HG03135 (cell line): ENCODE measurements at regions not wholly inside any gene's neighbourhood (a gene's known extent, or its start where the extent isn't known, plus 50 kb on each side); places are given as distances from the start of the nearest gene placed in this dataset.
"Not testable (repeated sequence)": the region's sequence is repeated elsewhere in the genome, so short reads cannot be mapped to it uniquely, and the experiment has no call there.

Experiments
- ATAC-seq: cut with Tn5 transposase; IDR thresholded peaks from one replicate; pipeline ENCODE4 v1.9.1; 2021; ENCODE audit warnings: mild to moderate bottlenecking, moderate library complexity; ENCODE audit not compliant: unreplicated experiment

DNA sequence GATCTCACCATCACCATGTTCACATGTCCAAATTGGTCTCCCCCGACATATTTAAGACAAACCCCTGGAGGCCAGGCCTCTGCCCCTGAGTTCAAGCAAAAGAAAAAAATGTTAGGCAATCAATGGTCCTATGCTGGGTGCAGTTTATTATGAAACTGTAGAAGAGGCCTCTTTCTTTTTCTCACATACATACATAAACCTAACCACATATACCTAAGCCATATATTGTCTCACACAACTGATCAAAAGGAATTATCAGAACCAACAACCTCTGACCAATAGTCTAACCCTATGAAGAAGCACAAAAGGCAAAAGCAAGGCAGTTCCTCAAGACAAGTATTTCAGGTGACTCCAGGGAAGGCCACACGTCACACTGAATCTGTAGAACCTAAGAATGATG is 49.9 kb downstream of the ILRUN start:
- ATAC-seq: no peak

DNA sequence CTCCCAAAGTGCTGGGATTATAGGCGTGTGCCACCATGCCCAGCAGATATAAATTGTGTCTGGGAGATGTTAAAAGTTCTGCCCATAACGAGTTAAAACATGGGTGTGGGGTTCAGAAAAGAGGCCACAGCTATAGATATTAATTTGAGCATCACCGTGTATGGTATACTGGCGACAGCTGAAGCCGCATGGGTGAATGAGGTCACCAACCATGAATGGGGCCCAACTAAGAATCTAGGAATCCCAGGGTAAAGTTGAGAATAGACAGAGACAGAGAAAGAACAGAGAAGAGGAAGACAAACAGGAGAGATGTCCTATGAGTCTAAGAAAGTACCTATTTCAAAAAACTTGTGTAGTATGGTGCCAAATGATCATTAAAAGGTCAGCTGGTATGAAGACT is 50.9 kb downstream of the ILRUN start:
- no peak for ATAC-seq

DNA sequence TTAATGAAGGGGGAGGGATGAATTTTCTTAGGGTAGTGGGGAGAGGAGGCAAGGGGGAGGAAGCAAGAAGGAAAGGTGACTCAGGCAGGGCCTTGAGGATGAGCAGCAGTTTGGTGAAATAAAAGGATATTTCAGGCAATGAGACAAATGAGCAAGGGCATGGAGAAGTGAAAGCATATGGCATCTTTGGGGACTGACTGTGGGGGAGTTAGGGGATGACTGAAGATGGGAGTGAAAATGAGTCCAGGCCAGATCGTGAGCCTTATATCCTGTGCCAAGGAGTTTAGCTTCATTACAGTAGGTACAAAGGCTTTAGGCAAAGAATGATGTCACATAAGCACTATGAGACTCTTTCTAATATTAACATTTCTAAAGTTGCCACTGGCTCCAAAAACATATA is 51.9 kb downstream of the ILRUN start:
- no peak for ATAC-seq

DNA sequence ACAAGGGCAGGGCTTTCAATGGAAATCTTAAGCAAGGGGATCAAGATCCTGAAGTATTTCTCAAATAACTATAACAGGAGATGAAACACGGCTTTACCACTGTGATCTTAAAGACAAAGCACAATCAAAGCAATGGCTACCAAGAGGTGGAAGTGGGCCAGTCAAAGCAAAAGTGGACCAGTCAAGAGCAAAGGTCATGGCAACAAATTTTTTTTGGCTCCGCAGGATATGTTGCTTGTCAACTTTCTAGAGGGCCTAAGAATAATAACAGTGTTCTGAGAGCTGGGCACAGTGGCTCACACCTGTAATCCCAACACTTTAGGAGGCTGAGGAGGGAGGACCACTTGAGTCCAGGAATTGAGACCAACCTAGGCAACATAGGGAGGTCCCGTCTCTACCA is 54.1 kb downstream of the ILRUN start:
- no peak for ATAC-seq

DNA sequence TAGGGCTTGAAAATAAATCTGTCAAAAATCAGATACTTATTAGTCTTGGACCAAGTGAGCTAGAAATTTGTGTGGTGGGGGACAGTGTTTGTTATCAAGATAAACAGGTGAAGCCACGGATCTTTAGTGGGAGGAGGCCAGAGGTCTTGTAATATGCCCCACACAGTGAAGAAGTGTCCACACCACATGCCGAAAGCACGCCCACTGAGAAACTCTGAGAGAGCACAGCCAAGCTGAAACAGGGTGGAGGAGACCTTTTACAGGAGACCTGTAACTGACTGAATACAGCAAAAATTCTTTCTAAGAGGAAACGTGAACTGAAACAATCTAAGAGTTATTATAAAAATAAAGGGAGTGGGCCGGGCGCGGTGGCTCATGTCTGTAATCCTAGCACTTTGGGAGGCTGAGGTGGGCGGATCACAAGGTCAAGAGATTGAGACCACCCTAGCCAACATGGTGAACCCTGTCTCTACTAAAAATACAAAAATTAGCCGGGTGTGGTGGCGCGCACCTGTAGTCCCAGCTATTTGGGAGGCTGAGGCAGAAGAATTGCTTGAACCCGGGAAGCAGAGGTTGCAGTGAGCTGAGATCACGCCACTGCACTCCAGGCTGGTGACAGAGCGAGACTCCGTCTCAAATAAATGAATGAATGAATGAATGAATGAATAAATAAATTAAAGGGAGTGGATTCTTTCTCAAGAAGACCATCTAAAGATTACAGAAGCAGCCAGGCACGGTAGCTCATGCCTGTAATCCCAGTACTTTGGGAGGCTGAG is 56.3 kb downstream of the ILRUN start:
- ATAC-seq: not testable (repeated sequence)

DNA sequence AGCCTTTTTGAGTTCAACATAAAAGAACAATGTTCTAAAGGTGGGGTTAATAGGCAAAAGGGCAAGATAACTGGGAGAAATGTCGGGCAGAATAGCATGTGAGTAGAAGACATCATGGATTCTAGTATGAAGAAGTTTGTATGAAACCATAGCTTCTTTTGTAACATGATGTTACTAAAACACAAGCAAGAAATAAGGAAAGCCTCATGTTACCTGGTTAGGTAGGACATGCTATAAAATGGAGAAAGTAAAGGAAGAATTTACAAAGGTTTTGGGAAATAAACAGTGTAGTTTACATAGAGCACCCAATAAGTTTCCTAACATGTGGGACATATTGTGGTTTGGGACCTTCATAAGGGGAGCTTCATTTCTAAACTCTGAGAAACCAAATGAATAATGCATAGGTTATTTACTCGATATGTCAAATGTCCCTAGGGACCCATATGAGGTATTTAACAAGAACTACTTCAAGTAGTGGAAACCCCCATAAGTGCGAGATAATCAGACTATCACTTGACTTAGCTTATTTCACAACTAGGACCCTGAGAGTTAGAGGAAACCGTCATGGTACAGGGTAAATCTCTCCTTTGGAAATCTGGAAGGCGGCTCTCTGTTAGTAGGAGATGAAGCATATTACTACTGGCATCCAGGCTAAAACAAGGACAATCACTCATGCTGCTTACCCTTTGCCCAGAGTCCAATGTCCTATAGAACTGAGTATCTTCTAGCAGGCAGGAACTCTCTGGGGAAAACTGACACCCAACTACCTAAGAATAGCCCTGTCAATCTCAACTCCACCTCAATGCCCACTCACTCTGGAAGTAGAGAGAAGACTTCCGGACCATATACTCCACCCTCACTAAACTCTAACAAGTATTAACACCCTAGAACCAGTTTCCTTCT is 57.5 kb downstream of the ILRUN start:
- ATAC-seq: peak; percentile 57

DNA sequence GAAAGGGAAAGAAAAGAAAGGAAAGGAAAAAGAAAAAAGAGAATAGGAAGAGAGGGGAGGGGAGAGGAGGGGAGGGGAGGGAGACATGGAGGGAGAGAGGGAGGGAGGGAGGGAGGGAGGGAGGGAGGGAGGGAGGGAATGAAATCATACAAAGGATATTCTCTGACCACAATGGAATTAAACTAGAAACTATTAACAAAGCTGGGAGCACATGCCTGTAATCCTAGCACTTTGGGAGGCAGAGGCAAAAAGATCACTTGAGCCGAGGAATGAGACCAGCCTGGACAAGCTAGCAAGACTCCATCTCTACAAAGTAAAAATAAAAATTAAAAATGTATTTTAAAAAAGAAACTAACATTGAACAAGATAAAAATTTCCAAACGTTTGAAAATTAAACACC is 62.8 kb downstream of the ILRUN start:
- no peak for ATAC-seq

DNA sequence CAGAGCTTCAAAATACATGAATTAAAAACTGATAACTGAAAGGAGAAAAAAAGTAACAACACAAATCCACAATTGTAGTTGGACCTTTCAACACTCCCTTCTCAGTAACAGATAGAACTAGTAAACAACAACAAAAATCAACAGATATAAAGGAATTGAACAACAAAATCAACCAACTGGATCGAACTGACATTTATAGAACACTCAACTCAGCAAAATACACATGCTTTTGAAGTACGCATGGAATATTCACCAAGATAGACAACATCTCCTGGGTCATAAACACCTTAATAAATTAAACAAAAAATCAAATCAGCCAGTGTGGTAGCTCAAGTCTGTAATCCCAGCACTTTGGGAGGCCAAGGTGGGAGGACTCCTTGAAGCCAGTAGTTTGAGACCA is 63.3 kb downstream of the ILRUN start:
- no peak for ATAC-seq

DNA sequence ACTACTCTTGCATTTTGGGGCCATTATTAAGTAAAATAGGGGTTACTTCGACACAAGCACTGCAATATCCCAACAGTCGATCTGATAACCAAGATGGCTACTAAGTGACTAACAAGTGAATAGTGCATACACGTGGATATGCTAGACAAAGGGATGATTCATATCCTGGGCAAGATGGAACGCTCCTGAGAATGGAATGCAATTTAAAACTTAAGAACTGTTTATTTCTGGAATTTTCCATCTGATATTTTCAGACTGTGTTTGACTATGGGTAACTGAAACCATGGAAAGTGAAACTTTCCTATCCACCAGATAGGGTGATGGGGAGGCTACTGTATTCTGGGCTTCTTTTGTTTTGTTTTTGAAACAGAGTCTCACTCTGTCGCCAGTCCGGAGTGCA is 66.5 kb downstream of the ILRUN start:
- ATAC-seq: no peak

DNA sequence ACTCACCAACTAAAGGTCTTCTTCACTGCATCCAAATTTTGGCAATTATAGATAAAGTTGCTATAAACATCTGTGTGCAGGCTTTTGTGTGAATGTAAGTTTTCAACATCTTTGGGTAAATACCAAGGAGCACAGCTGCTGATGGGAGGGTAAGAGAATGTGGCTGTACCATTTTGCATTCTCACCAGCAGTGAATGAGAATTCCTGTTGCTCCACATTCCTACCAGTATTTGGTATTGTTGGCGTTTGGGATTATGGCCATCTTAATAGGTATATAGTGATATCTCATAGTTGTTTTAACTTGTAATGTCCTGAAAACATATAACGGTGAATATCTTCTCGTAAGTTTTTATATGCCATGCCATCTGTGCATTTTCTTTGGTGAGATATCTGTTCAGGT is 69.3 kb downstream of the ILRUN start:
- ATAC-seq: no peak

DNA sequence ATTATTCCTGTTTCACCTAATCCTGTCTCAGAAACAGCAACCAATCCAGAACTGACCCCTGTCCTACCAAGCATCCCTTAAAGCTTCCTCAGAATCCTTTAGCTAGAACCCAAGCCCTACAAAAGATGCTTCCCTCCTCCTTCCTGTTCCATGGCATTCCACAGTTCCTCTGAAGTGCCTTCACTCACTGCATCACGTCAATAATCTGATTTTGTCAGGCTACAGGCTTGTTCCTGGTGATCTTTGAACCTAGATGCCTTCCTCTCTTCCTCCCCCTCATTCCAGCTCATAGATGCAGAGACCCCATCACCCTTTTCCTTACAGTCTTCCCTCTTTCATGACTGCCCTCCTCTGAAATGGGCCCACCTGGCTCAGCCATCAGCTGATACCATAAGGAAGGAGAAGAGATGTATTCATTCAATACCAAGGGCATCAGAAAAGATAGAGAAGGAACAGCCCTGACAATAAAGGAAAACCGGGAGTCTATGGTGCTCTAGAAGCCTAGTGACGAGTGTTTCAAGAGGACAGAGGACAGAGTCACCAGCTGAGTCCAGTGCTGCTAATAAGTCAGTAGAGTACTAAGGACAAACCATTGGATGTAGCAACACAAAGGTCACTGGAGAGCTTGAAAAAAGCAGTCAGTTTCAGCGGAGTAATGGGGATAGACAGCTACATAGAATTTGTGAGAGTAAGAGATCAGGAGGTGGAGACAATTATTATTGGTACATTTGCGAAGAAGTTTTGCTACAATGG is 62.5 kb upstream of the SPDEF start:
- no peak for ATAC-seq

DNA sequence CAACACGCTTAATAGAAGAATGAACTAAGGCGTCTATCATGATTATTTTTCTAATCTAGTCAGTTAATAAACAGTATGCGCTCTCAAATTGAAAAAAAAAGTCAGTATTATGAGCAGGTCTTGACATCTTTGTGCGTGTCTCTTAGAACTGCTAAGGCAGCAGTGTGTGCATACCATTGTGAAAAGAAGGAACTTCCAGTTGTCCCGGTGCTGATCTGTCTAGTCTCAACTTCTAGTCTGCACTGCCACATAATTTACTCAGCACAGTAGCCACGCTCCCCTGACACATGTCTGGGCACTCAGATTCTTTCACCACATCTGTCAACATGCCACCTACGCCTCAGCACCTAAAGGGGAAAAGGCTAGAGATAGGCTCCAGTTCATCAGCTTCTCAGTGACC is 61.1 kb upstream of the SPDEF start:
- ATAC-seq: no peak

DNA sequence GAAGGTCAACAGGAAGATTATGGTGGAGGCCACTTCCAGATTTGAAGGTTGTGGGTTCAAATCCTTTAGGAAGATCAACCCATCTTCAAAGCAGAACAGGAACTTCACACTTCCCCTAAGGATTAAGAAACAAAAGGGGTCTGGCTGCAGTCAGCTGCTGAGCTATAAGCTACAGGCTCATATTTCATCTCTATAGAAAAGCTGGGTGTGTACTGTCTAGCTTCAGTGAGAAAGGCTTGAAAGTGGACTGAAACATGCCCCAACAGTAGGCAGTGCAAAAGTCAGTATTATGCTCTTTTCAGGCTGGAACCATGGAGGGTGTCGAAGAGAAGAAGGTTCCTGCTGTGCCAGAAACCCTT is 60.1 kb upstream of the SPDEF start:
- no peak for ATAC-seq

DNA sequence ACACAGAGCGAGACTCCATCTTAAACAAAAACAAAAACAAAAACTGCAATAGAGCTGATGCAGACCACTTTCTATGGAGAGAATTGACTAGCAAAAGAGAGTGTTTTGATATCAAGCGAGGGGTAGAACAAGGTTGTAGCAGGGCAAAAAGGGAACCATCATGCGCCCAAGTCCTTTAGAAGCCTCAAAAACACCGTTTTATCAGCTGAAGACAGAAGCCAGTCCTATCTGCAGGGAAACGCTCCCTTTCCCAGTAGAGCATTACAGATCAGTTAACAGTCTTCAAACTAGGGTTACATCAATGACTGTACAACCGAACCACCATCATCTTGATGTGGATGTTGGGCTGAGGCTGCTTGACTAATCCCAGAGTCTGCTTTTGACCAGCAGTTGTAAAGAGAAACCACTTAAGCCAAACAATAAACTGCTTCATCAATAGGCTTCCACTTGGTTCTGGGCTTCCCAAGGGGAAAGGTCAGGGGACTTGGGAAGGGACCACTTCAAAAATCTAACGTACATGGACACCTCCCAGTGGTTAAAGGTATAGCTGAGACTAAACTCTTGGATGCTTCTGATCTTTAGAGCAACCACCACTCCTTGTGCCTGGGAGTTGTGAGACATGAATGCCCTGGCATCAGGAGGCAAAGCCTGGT is 59.6 kb upstream of the SPDEF start:
- ATAC-seq: no peak

DNA sequence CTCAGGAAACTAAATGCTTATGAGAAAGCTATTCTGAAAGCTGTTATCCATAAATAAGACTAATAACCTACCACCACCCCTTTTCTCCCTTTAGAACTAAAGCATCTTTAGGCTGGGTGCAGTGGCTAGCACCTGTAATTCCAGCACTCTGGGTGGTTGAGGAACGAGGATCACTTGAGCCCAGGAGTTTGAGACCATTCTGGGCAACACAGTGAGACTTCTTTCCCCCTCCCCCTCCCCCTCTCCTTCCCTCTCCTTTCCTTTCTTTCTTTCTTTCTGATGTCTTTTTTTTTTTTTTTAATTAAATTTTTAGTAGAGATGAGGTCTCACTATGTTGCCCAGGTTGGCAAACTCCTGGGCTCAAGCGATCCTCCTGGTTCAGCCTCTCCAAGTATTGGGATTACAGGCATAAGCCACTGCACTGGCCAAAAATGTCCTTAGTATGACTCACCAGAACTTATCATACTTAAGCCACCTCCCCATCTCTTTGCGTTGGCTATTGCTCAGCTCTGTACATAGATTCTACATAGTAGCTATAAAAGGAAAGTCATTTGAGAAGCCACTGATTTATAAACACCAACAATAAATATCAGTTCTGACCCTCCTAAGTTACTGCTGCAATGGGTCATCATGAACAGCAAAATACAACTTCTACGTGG is 54.8 kb upstream of the SPDEF start:
- ATAC-seq: no peak

DNA sequence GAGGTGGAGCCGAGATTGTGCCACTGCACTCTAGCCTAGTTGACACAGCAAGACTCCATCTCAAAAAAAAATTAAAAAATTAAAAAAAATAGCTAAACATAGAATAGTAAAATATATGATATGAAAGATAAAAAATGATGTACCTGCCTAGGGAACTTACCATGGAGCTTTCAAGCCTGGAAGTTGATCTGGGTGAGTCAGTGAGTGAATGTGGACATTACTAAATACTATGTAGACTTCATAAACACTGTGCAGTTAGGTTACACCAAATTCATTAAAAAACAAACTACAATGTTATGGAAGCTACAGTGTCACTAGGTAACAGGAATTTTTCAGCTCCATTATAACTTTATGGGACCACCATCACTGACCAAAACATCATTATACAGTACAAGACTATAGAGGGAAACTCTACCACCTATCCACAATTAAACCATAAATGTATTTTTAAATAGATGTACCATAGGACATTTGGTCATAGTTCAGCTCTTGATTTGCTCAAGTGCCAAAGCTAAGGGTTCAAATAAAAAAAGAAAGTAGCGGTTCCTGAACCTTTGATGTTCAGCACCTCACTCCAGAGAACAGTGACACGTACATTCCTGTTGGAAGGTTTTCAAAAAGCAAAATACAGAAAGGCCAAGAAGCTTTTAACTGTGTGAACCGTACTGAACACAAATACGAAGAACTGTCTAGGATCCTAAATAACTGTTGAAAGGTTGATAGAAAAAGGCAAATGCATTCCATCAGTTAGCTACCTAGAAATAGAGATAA is 52.4 kb upstream of the SPDEF start:
- no peak for ATAC-seq

DNA sequence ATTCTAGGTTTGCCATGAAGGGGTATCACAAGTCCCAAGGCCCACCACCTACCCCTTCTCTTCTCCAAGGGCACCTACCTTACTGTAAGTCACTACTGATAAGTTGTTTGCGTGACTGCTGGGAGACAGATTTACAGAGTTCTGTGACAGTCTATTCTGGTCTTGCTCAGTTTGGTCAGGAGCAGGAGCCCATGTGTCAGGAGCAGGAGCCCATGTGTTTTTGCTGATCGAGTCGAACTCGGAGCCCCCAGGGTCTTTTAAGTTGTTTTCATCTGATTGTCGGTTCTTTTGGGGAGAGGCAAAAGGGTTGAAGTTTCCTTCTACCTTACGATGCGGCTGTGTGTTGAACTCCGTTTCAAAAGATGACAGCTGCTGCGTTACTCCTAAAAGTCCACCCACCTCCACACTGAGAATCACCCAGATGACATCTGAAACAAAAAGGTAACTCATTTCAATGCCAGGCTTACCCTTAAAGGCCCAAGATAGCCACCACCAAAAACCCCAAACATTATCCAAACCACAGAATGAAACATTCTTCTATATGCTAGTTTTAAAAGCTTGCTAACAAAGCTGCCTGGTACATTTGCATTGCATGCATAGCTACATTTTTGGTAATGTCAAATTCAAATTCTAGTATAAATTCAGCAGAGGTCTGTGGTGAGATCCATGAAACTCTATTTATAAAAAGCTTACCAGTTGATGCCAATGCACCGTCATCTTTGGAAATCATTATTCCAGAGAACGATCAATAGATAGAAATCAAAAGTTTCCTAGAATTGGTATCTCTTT is 50.5 kb upstream of the SPDEF start:
- ATAC-seq: no peak
